NCI-H2227 treated with DMSO at 0.1 percent for 48 hours (cell line): ENCODE measurements at regions not wholly inside any gene's neighbourhood (a gene's known extent, or its start where the extent isn't known, plus 50 kb on each side); places are given as distances from the start of the nearest gene placed in this dataset.
A peak's percentile ranks its signal among the peaks of the same experiment; 100 is the strongest.
"Not testable (repeated sequence)": the region's sequence is repeated elsewhere in the genome, so short reads cannot be mapped to it uniquely, and the experiment has no call there.

ENCODE experiments used
- DNase-seq: peaks from one replicate; lab custom pipeline; 2025; lab: John Stamatoyannopoulos, UW

DNA sequence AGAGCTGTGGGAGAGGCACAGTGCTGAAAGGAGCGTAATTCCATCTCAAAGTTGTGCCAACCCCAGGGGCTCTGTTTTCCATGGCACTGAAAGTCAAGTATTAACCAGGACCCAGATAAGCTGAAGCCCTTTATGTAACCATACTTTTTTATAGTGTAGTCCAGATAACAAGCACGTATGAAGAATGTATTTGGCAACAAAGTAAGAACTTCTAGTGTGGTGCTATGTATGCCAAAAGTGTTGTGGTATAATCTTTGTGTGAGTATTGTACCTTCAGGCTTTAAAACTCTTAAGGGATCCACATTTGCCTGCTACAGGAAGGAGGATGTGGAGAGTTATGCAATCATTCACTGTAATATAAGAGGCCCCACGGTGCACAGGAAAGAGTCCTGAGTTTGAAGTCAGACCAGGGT, 129.4 kb downstream of the IBTK start:
- no peak for DNase-seq

DNA sequence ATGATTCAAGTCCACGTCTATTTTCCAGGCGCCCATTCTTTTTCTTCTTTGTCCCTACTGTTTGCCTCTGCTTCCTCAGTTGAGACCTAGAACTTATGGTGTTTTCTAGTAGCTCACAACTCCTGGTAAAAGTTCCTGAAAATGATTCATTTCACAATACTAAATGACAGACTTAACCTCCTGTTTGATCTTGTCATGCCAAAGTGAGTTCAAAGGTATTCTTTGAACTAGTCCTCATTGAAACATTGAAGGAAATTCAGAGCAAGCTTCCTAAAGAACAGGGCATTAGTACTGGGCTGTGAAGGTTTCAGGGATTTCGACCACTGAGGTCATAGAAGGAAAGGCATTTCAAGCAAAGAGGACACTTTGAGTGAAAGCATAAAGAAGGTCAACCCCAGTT, 132.8 kb downstream of the IBTK start:
- DNase-seq = no peak

DNA sequence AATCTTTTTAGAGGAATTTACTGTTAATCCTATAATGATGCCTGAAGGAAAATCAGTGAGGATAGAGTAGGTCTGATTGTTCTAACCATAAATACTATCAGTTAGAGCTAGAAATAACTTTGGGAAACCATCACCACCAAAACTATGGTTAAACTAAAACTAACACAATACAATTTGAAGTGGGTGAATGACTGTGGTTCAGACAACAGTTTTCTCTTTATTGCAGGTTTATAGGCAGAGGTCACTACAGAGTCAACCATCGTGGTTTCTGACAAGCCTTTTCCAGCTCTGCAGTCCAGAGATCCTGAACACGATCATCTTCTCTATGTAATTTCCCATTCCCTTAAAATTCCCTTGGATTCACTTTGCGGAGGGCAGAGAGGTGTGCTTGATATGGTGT, 134.3 kb downstream of the IBTK start:
- no peak for DNase-seq

DNA sequence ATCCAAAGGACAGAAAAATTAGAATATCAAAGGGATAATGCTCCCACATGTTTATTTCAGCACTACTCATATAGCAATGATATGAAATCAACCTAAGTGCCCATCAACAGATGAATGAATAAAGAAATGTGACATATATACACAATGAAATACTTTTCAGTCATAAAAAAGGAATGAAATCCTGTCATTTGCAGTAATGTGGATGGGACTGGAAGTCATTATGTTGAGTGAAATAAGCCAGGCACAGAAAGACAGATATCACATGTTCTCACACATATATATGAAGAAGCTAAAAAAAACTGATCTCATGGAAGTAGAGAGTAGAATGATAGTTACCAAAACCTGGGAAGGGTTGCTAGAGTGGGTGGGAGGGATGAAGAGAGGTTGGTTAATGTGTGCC, 135.7 kb downstream of the IBTK start:
- no peak for DNase-seq

DNA sequence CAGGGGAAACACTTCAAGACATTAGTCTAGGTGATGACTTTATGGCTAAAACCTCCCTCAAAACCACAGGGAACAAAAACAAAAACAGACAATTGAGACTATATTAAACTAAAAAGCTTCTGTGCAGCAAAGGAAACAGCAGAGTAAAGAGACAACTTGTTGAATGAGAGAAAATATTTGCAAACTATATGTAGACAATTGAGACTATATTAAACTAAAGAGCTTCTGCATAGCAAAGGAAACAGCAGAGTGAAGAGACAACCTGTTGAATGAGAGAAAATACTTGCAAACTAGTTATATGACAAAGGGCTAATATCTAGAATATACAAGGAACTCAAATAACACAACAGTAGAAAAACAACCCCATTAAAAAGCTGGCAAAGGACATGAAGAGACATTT, 136.4 kb downstream of the IBTK start:
- DNase-seq = no peak

DNA sequence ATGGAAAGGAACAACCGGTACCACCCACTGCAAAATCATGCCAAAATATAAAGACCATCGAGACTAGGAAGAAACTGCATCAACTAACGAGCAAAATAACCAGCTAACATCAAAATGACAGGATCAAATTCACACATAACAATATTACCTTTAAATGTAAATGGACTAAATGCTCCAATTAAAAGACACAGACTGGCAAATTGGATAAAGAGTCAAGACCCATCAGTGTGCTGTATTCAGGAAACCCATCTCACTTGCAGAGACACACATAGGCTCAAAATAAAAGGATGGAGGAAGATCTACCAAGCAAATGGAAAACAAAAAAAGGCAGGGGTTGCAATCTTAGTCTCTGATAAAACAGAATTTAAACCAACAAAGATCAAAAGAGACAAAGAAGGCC, 144.4 kb downstream of the IBTK start:
- DNase-seq = not testable (repeated sequence)

DNA sequence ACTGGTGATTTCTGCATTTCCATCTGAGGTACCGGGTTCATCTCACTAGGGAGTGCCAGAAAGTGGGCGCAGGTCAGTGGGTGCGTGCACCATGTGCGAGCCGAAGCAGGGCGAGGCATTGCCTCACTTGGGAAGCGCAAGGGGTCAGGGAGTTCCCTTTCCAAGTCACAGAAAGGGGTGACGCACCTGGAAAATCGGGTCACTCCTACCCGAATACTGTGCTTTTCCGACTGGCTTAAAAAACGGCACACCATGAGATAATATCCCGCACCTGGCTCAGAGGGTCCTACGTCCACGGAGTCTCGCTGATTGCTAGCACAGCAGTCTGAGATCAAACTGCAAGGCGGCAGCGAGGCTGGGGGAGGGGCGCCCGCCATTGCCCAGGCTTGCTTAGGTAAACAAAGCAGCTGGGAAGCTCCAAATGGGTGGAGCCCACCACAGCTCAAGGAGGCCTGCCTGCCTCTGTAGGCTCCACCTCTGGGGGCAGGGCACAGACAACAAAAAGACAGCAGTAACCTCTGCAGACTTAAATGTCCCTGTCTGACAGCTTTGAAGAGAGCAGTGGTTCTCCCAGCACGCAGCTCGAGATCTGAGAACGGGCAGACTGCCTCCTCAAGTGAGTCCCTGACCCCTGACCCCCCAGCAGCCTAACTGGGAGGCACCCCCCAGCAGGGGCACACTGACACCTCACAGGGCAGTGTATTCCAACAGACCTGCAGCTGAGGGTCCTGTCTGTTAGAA, 146.0 kb downstream of the IBTK start:
- DNase-seq = peak; percentile 3

DNA sequence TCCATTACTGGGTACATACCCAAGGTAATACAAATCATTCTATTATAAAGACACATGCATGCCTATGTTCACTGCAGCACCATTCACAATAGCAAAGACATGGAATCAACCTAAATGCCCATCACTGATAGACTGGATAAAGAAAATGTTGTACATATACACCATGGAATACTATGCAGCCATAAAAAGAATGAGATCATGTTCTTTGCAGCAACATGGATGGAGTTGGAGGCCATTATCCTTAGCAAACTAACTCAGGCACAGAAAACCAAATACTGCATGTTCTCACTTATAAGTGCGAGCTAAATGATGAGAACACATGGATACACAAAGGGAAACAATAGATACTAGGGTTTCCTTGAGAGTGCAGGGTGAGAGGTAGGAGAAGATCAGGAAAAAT, 146.8 kb downstream of the IBTK start:
- DNase-seq = not testable (repeated sequence)

DNA sequence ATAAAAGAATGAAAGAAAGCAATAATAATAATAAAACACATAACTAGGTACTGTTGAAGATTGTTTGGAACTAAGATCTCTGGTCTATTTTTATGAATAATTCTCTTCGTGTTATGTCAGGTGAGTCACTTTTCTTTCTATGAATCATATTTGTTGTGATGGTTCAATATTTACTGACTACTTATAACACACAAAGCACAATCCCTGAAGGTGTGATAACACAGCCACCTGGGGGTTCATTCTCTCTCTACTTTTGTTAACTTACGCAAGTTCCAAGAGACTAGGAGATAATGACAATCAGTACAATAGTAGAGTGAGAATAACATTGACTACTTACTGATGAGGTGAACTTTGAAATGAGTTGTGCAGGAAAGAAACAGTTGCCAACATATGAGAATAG, 149.9 kb downstream of the IBTK start:
- no peak for DNase-seq

DNA sequence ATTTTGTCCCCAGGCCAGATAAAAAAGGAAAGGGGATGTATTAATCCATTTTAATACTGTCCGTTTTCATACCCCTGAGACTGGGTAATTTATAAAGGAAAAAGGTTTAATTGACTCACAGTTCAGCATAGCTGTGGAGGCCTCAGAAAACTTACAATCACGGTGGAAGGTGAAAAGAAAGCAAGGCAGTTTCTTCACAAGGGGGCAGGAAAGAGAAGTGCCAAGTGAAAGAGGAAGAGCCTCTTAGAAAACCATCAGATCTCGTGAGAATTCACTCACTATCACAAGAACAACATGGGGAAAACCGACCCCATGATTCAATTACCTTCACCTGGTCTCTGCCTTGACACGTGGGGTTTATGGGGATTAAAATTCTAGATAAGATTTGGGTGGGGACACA, 152.5 kb downstream of the IBTK start:
- no peak for DNase-seq

DNA sequence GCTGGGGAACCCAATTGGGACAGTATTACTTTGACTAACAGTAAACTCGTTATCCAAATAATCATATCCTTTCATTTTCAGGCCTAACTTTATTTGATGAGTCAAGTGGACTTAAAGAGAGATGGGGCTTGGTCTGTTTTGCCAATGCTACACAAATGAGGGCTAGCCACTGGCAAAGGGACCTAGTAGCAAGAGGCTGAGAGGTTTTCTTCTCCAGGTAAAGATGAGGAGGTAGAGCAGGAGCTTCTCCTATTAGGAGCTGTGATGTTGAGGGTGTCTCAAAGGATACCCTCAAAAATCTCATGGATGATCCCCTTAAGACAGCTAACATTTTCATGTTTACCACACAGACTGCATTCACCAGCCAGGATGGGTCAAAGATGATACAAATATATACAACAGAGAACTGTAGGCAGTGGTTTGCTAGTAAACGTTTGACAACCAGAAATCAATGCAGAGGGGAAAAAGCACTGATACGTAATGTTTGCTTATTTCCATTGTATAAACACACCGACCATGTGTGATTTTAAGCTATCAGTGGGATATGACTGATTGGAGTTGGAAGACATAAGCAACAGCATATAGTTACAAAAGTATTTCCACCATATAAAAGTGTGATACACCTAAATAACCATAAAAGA, 153.3 kb downstream of the IBTK start:
- no peak for DNase-seq

DNA sequence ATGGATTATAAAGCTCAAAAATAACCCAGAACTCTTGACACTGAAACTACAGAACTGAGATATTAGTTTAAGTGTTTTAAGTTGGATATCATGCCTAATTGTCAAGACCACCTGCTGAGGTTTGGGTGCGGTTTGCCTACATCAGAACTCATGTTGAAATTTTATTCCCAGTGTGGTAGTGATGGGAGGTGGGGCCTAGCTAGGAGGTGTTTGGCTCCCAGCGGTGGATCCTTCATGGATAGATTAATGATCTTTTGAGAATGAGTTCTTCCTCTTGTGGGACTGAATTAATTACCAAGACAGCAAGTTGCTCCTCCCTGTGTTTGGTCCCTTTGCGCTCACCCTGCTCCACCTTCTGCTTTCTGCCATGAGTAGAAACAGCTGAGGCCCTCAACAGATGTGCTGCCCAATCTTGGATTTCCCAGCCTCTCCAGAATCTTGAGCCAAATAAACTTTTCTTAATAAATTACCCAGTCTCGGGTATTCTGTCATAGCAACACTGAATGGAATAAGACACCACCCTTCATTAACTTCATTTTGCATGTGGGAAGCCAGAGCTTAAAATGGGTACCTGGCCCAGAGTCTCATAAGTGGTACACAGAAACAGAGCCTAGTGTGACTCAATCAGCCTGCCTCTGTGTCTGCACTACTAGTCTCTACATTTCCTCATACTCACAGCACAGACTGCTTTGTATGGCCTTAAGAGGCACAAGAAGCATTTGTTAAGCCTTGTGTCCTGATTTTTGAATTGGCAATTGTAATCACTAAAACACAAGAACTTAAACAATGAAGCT, 158.4 kb downstream of the IBTK start:
- DNase-seq = no peak

DNA sequence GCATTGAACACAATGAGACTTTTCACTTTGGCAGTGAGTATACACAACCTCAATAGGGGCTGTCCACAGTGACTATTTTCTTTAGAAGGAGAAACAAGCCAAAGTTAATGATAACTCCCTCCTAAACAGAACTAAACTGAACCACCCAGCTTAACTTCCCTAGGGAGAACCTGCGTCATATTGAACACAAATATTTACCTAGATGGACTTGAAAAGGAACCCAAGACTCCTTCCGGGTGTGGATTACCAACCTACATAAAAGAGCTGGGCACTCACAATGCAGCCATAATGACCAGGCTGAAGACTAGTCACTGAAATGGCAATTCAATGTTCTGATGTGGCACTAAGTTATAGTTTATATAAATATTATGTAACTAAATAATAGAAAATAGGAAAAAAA, 160.6 kb downstream of the IBTK start:
- DNase-seq = no peak

DNA sequence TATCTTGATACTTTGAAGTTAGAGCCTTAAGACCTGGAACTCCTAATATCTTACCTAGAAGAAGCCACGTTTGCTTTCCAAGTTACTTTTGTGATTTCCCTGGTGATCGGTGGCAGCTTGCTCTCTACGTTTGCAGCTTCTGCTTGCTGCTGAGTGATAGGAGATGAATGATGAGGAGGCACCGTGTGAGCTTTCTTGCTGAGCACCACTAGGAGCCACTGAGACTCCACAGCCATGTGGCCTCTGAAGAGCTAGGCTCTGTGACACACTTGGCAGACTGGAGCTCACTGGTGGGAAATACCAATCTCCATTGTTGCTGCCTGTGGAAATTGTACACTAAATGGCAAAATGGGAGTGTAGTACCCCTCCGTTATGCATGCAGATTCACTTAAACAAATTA, 161.8 kb downstream of the IBTK start:
- no peak for DNase-seq

DNA sequence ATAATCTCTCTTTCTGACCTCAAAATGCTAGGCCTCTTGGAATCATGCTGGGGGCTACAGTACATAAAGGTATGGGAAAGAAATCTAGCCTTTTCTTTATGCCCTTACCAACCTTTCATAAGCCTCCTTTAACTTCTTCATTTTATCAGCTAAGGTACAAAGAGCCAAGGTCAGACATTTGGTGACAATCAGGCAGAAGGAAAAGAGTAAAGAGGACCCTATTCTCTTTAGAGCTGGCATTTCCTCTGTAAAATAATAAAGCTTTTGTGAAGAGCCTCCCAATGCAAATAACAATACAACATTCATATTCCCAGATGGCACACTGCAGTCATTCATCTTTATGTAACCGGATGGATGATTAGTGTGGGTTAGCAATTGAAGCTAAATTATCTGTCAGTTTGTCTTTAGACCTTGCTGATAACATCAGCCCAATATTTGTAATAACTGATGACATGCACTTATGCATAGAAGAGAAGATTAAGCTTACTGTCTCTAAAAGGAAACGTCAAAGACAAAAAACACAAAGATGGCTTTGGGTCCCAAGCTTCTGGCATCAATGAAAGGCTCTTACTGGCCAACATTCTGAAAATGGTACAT, 163.1 kb downstream of the IBTK start:
- no peak for DNase-seq

DNA sequence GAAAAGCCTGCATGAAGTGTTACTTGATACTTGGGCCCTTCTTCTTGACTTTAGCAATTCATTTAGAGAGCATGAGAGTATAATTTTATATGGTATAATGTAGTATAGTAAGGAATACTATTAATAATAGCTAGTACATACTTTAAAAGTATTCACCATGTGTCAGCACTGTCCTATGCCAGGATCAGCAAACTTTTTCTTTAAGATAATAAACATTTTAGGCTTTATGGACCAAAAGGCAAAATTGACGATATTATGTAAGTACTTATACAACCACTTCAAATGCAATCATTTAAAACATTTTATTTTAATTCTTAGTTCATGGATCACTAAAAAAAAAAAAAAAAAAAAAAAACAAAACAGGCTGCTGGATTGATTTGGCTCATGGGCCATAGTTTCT, 163.9 kb downstream of the IBTK start:
- DNase-seq = no peak

DNA sequence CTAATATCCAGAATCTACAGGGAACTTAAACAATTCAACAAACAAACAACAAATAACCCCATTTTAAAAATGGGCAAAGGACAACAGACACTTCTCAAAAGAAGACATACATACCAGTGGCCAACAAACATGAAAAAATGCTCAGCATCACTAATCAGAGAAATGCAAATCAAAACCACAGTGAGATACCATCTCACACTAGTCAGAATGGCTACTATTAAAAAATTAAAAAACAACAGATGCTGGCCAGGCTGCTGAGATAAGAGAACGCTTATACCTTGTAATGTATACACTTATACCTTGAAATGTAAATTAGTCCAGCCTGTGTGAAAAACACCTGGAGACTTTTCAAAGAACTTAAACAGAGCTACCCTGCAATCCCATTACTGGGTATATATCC, 166.8 kb downstream of the IBTK start:
- no peak for DNase-seq

DNA sequence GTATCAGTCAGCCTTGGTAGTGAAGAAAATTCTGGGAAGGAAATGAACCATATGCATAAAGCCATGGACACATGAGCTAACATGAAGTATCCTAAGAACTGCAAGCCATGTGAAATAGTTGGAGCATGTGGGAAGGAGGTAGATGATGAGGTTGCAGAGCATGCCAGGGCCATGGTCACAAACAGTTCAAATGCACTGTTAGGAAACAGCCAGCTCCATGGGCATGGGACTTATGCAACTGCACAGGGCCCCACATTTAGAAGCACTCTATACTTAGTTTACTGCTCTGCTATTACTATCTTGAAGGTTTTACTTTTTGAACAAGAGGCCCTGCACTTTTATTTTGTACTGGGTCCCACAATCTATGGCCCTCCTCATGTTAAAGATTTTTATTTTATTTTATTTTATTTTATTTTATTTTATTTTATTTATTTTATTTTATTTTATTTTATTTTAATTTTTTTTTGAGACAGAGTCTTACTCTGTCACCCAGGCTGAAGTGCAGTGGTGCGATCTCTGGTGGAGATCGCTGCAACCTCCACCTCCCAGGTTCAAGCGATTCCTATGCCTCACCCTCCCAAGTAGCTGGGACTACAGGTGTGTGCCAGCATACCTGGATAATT, 169.1 kb downstream of the IBTK start:
- DNase-seq = no peak

DNA sequence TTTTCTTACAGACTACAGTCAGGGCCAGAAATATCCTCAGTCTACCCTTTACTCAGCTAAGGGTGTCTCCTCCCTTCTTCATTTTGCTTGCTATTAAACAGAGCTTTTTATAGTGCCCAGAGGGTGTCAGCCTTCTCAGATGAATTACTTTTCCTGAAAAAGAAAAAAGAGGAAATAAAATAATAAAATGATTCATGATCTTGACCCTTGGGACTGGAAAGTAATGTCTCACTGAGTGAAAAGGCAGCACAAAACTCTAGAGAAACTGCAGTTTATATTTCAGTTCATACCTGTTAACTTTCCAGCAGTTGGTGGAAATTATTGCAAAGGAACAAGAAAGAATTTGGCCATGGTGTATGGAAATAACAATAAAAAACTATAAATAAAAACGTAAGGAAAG, 170.6 kb downstream of the IBTK start:
- DNase-seq = no peak

DNA sequence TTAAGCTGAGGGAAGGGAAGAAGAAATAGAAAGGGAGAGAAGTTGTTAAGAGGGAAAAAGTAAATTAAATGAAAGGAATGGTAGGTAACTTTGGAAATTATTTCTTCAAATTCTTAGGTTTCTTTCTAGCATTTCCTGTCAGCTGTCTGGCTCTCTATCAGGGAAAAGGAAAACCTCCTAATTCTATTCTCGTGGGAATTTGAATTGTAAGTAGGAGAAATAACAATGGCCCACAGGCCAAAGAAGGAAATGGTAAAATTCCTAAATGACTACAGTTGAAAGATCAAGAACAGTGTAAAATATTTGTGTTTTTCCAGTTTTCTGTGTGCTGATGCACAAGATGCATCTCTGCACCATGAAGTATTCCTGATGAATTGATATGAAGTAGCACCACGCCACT, 173.0 kb downstream of the IBTK start:
- DNase-seq = no peak

DNA sequence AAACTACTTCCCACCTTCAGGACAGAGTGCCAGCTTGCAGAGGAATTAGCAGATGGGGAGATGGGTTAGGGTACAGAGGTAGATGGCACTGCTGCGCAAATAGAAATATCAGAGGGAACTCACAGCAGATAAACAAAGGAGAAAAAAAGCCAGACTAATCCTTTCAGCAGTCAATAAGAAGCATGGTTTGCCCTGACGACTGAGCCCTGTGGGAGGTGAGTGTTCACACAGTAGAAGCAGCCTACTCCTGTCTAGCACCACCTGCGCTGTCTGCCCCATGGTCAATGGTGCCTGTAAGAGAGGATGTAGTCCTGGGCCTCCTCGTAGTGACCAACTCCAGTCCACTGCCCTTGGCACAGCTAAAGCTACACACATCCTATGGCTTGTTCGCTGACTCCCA, 174.1 kb downstream of the IBTK start:
- DNase-seq = no peak

DNA sequence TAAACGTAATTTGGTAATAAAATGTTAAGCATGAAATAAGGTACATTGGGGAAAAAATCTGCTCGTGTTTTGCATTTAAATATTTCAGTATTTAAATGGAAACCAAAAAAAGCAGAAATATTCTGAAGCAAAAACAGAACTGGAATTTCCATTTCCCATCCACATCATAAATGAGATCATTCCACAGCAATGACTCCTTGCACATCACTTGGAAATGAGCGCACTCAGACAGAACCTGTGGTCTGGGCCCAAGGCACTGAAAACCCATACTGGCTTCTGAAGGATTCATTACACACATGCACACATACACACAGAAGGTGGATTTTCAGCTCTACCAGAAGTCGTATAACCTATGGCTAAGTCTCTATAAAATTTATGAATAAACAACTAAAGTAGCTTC, 174.8 kb downstream of the IBTK start:
- DNase-seq = no peak
